SU-DHL-6 (cell line): ENCODE measurements at regions not wholly inside any gene's neighbourhood (a gene's known extent, or its start where the extent isn't known, plus 50 kb on each side); places are given as distances from the start of the nearest gene placed in this dataset.

Experiments used
- EZH2phosphoT487 ChIP-seq: fragments of 200-600 bp; sonication (generic), shearing (Covaris generic); conservative IDR thresholded peaks from 2 replicates; pipeline ENCODE4 v1.6.1; 2018; ENCODE audit warnings: mild to moderate bottlenecking, antibody characterized with exemption, low read length, moderate library complexity, mixed read lengths
- TF ChIP-seq, protein P1 (sequence below): fragments of 200-600 bp; sonication (generic); IDR thresholded peaks from one replicate; pipeline ENCODE4 v1.5.1; 2017; ENCODE audit warnings: antibody characterized with exemption, mild to moderate bottlenecking, low read length, moderate library complexity; ENCODE audit not compliant: insufficient read depth, poor library complexity, severe bottlenecking

DNA sequence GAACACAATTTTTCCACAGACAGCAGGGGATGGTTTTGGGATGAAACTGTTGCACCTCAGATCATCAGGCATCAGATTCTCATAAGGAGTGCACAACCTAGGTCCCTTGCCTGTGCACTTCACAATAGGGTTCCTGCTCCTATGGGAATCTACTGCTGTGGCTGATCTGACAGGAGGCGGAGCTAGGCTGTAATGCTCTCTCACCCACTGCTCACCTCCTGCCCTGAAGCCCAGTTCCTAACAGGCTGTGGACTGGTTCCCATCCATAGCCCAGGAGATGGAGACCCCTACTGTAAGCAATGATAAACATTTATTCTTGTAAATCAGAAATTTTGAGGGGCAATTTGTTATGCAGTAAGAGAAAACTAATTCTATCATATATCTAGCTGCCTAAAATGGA is 1234.7 kb downstream of the SLITRK1 start:
- TF ChIP-seq, protein P1, sequence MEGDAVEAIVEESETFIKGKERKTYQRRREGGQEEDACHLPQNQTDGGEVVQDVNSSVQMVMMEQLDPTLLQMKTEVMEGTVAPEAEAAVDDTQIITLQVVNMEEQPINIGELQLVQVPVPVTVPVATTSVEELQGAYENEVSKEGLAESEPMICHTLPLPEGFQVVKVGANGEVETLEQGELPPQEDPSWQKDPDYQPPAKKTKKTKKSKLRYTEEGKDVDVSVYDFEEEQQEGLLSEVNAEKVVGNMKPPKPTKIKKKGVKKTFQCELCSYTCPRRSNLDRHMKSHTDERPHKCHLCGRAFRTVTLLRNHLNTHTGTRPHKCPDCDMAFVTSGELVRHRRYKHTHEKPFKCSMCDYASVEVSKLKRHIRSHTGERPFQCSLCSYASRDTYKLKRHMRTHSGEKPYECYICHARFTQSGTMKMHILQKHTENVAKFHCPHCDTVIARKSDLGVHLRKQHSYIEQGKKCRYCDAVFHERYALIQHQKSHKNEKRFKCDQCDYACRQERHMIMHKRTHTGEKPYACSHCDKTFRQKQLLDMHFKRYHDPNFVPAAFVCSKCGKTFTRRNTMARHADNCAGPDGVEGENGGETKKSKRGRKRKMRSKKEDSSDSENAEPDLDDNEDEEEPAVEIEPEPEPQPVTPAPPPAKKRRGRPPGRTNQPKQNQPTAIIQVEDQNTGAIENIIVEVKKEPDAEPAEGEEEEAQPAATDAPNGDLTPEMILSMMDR = no peak
- no peak for TF ChIP-seq EZH2phosphoT487
